ENCODE measurements at regions not wholly inside any gene's neighbourhood (a gene's known extent, or its start where the extent isn't known, plus 50 kb on each side); places are given as distances from the start of the nearest gene placed in this dataset.

DNA sequence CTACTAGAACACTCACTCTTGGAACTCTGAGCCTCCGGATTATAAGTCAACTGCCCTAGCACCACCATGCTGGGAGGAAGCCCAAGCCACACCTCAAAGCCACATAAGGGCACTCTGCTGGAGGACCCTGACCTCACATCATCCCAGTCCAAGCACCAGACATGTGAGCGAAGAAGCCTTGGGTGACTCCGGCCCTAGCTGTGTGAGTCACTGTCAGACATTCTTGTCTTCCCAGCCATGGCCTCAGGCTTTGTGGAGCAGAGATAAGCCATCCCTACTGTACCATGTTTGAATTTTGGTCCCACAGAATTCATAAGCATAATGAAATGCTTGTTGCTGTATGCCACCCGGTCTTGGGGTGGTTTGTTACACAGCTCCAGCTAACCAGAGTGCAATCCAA lies 247.7 kb downstream of the SOD2 start:
- TF ChIP-seq, protein P1, sequence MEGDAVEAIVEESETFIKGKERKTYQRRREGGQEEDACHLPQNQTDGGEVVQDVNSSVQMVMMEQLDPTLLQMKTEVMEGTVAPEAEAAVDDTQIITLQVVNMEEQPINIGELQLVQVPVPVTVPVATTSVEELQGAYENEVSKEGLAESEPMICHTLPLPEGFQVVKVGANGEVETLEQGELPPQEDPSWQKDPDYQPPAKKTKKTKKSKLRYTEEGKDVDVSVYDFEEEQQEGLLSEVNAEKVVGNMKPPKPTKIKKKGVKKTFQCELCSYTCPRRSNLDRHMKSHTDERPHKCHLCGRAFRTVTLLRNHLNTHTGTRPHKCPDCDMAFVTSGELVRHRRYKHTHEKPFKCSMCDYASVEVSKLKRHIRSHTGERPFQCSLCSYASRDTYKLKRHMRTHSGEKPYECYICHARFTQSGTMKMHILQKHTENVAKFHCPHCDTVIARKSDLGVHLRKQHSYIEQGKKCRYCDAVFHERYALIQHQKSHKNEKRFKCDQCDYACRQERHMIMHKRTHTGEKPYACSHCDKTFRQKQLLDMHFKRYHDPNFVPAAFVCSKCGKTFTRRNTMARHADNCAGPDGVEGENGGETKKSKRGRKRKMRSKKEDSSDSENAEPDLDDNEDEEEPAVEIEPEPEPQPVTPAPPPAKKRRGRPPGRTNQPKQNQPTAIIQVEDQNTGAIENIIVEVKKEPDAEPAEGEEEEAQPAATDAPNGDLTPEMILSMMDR (IDR thresholded peaks at IDR 0.05): no peak
- no peak for TF ChIP-seq POLR2A (IDR thresholded peaks at IDR 0.05)
